MM.1S (cell line): ENCODE measurements at regions not wholly inside any gene's neighbourhood (a gene's known extent, or its start where the extent isn't known, plus 50 kb on each side); places are given as distances from the start of the nearest gene placed in this dataset.

ENCODE experiments used
- CTCF ChIP-seq: fragments of 300-600 bp; sonication (generic); IDR thresholded peaks from 2 replicates; pipeline ENCODE4 v1.5.1; 2016; ENCODE audit warnings: antibody characterized with exemption, low read length, mixed read lengths
- EZH2 ChIP-seq: fragments of 300-600 bp; sonication (generic); optimal IDR thresholded peaks from 2 replicates; pipeline ENCODE3; 2017; ENCODE audit warnings: low read depth, mild to moderate bottlenecking, antibody characterized with exemption, low read length, mixed read lengths
- EZH2phosphoT487 ChIP-seq: fragments of 300-600 bp; sonication (generic); IDR thresholded peaks from 2 replicates; pipeline ENCODE4 v1.6.1; 2018; ENCODE audit warnings: antibody characterized with exemption, low read length

- no peak for TF ChIP-seq CTCF
- TF ChIP-seq EZH2phosphoT487, result no peak
- no peak for TF ChIP-seq EZH2
Measured at GRCh38 chr2:224143526-224143925, 104.4 kb upstream of the SERPINE2 start.
